GM23338 (cell line): ENCODE measurements at regions not wholly inside any gene's neighbourhood (a gene's known extent, or its start where the extent isn't known, plus 50 kb on each side); places are given as distances from the start of the nearest gene placed in this dataset.

Experiments used
- CREB1 ChIP-seq: fragments of 250-450 bp; sonication (Bioruptor Pico); IDR thresholded peaks from 2 replicates; pipeline ENCODE4 v1.5.0; 2020; ENCODE audit warnings: low read depth, mild to moderate bottlenecking, moderate library complexity
- CTCF ChIP-seq, 2 experiments: fragments of 200-600 bp in 1 of 2; sonication (generic) in 1 of 2; conservative IDR thresholded peaks; 2 replicates each; pipeline versions ENCODE4 v1.5.1 to v1.6.1; 2016 to 2017; ENCODE audit warnings: antibody characterized with exemption in 2 of 2, low read depth in 2 of 2, mild to moderate bottlenecking in 2 of 2, moderate library complexity in 1 of 2
- EZH2 ChIP-seq: fragments of 200-600 bp; sonication (generic); IDR thresholded peaks from one replicate; pipeline ENCODE4 v1.8.0; 2017; ENCODE audit warnings: antibody characterized with exemption, mild to moderate bottlenecking, low read depth; ENCODE audit not compliant: unreplicated experiment
- EZH2phosphoT487 ChIP-seq: fragments of 200-600 bp; sonication (generic); IDR thresholded peaks from one replicate; pipeline ENCODE4 v1.8.1; 2018; ENCODE audit warnings: antibody characterized with exemption; ENCODE audit not compliant: unreplicated experiment
- NANOG ChIP-seq: IDR thresholded peaks from 2 replicates; pipeline ENCODE4 v1.6.1; 2016; ENCODE audit warnings: antibody characterized with exemption, borderline replicate concordance
- POLR2AphosphoS5 ChIP-seq: IDR thresholded peaks from 2 replicates; pipeline ENCODE4 v1.6.1; 2016; ENCODE audit warnings: antibody characterized with exemption, low read depth
- REST ChIP-seq: IDR thresholded peaks from one replicate; pipeline ENCODE4 v1.6.1; 2018; ENCODE audit warnings: antibody characterized with exemption; ENCODE audit not compliant: unreplicated experiment
- ZNF462 ChIP-seq: fragments of 250-450 bp; sonication (Bioruptor Pico); IDR thresholded peaks from 2 replicates; pipeline ENCODE4 v1.5.0; 2020; ENCODE audit warnings: mild to moderate bottlenecking, moderate library complexity

GRCh38 chr5:60339691-60340201, 360.2 kb downstream of the DEPDC1B start:
- TF ChIP-seq CTCF (conservative IDR thresholded peaks at IDR 0.05; ENCODE audit: low read depth in 2 of 2) (no peak), POLR2AphosphoS5 (no peak), ZNF462 (CRISPR knock-in tag) (no peak), EZH2 (no peak), CREB1 (CRISPR knock-in tag) (no peak), EZH2phosphoT487 (no peak), REST (no peak), NANOG (no peak)
